ENCODE measurements at regions not wholly inside any gene's neighbourhood (a gene's known extent, or its start where the extent isn't known, plus 50 kb on each side); places are given as distances from the start of the nearest gene placed in this dataset.

GRCh38 chr1:70891051-70891843 lies 156.4 kb downstream of the PTGER3 start:
- TF ChIP-seq CREB1 (IDR thresholded peaks at IDR 0.05; ENCODE audit: low read depth) (no peak), TCF12 (IDR thresholded peaks at IDR 0.05; ENCODE audit: low read depth) (no peak)

- TF ChIP-seq MAX (IDR thresholded peaks at IDR 0.05) (no peak), REST (IDR thresholded peaks at IDR 0.05; ENCODE audit: low read depth) (no peak), EGR1 (IDR thresholded peaks at IDR 0.05) (no peak), FOXM1 (IDR thresholded peaks at IDR 0.05; ENCODE audit: borderline replicate concordance, low read depth) (no peak), TCF12 (IDR thresholded peaks at IDR 0.05; ENCODE audit: low read depth) (no peak), EP300 (IDR thresholded peaks at IDR 0.05; ENCODE audit: borderline replicate concordance) (no peak), RAD21 (IDR thresholded peaks at IDR 0.05; ENCODE audit: low read depth) (no peak), TAF1 (IDR thresholded peaks at IDR 0.05; ENCODE audit: low read depth) (no peak), NFIC (IDR thresholded peaks at IDR 0.05) (no peak), CEBPB (IDR thresholded peaks at IDR 0.05) (no peak), YY1 (IDR thresholded peaks at IDR 0.05; ENCODE audit: low read depth) (no peak), USF1 (IDR thresholded peaks at IDR 0.05) (no peak), ZBTB7A (IDR thresholded peaks at IDR 0.05; ENCODE audit: low read depth) (no peak)
Observed at GRCh38 chr1:70892140-70892539, 155.5 kb downstream of the PTGER3 start.

GRCh38 chr1:70892930-70893329 lies 154.7 kb downstream of the PTGER3 start:
- TF ChIP-seq ZBTB7A (IDR thresholded peaks at IDR 0.05; ENCODE audit: low read depth), result no peak
- no peak for TF ChIP-seq CEBPB (IDR thresholded peaks at IDR 0.05)
- TF ChIP-seq MAX (IDR thresholded peaks at IDR 0.05), result no peak
- TF ChIP-seq TCF12 (IDR thresholded peaks at IDR 0.05; ENCODE audit: low read depth), result no peak
- TF ChIP-seq RAD21 (IDR thresholded peaks at IDR 0.05; ENCODE audit: low read depth), result no peak
- no peak for TF ChIP-seq NFIC (IDR thresholded peaks at IDR 0.05)
- no peak for TF ChIP-seq CREB1 (IDR thresholded peaks at IDR 0.05; ENCODE audit: low read depth)
- no peak for TF ChIP-seq TEAD4 (IDR thresholded peaks at IDR 0.05)
- TF ChIP-seq REST (IDR thresholded peaks at IDR 0.05; ENCODE audit: low read depth), result no peak
- no peak for TF ChIP-seq YY1 (IDR thresholded peaks at IDR 0.05; ENCODE audit: low read depth)

- no peak for TF ChIP-seq ZBTB7A (IDR thresholded peaks at IDR 0.05; ENCODE audit: low read depth)
- TF ChIP-seq YY1 (IDR thresholded peaks at IDR 0.05; ENCODE audit: low read depth), result no peak
Observed at GRCh38 chr1:70893381-70893780, 154.2 kb downstream of the PTGER3 start.

GRCh38 chr1:70895531-70895930 lies 152.1 kb downstream of the PTGER3 start:
- TF ChIP-seq USF1 (IDR thresholded peaks at IDR 0.05), result no peak
- no peak for TF ChIP-seq REST (IDR thresholded peaks at IDR 0.05; ENCODE audit: low read depth)
- TF ChIP-seq ZBTB7A (IDR thresholded peaks at IDR 0.05; ENCODE audit: low read depth), result no peak
- TF ChIP-seq FOXM1 (IDR thresholded peaks at IDR 0.05; ENCODE audit: borderline replicate concordance, low read depth), result no peak
- no peak for TF ChIP-seq CEBPB (IDR thresholded peaks at IDR 0.05)
- TF ChIP-seq RAD21 (IDR thresholded peaks at IDR 0.05; ENCODE audit: low read depth), result no peak
- TF ChIP-seq MAX (IDR thresholded peaks at IDR 0.05), result no peak
